GM12873 (cell line): ENCODE measurements at regions not wholly inside any gene's neighbourhood (a gene's known extent, or its start where the extent isn't known, plus 50 kb on each side); places are given as distances from the start of the nearest gene placed in this dataset.

Experiments
- TF ChIP-seq, protein P1 (sequence below): IDR thresholded peaks from 2 replicates; pipeline ENCODE4 v1.5.1; 2012; ENCODE audit warnings: low read depth, mild to moderate bottlenecking, moderate library complexity, low read length, control low read depth; ENCODE audit not compliant: insufficient read depth; ENCODE audit errors: missing control alignments

- TF ChIP-seq, protein P1, sequence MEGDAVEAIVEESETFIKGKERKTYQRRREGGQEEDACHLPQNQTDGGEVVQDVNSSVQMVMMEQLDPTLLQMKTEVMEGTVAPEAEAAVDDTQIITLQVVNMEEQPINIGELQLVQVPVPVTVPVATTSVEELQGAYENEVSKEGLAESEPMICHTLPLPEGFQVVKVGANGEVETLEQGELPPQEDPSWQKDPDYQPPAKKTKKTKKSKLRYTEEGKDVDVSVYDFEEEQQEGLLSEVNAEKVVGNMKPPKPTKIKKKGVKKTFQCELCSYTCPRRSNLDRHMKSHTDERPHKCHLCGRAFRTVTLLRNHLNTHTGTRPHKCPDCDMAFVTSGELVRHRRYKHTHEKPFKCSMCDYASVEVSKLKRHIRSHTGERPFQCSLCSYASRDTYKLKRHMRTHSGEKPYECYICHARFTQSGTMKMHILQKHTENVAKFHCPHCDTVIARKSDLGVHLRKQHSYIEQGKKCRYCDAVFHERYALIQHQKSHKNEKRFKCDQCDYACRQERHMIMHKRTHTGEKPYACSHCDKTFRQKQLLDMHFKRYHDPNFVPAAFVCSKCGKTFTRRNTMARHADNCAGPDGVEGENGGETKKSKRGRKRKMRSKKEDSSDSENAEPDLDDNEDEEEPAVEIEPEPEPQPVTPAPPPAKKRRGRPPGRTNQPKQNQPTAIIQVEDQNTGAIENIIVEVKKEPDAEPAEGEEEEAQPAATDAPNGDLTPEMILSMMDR = no peak
These were observed 1158.6 kb downstream of the CDH12 start for GRCh38 chr5:21694567-21694966.

DNA sequence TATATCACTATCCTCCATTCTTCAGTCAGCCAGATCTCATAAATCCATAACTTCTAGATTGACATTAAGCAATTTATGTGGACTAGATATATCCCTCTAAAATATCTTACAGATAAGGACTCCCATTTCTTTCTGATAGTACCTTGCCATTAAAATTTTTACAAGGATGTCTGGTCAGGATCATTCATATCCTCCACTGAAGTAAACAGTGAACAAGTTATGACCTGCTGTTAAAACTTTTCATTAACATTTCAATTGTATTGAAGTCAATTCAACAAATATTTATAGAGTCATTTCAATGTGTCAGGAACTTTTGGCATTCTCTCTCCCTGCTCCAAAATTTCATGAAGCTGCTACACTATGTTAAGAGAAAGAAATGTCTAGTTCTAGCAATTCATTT lies 1159.6 kb downstream of the CDH12 start:
- TF ChIP-seq, protein P1 = no peak

DNA sequence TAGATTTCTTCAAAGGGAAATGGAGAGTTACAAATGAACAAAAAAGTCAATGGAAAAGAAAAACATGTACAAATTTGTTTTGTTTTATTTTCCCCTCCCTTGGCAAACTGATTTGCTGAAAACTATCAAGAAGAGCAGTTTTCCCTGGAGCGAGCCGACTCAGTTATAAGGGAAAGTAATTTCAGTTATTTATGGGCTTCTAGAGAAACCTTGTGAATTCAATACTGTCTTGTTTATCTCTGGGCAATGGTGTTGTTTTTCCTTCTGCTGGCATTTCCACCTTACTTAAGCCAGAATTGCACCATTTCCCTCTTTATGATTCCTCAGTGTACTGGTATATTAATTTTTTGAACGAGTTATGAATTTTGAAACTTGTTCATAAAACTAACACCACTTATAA lies 1163.6 kb downstream of the CDH12 start:
- TF ChIP-seq, protein P1 = no peak

DNA sequence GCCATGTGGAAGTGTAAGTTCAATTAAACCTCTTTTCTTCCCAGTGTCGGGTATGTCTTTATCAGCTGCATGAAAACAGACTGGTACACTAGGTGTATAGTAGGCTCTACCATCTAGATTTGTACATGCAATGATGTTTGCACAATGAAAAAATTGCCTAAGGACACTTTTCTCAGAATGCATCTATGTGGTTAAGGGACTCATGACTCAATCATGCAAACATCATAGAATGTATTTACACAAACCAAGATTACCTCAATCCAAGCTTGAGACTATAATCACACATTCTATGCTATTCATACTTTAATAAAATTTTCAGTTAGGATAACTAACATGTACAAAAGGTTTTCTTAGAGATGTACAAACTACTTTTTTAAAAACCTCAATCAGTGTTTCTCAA lies 1164.5 kb downstream of the CDH12 start:
- TF ChIP-seq, protein P1 = no peak

GRCh38 chr5:21687621-21688020 lies 1165.5 kb downstream of the CDH12 start:
- TF ChIP-seq, protein P1 = no peak

DNA sequence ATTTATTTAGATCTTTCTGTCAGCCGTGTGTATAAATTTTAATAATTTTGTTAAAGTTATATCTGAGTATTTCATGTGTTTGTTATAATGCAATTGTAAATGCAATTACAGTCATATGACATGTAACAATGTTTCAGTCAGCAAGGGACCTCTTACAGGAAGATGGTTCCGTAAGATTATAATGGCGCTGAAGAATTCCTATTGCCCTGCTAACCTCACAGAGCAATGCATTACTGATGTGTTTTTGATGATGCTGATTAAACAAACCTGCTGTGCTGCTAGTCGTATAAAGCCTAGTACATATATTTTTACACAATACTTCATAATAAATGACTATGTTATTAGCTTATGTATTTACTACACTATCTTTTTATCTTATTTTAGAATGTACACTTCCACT lies 1166.4 kb downstream of the CDH12 start:
- TF ChIP-seq, protein P1 = no peak

DNA sequence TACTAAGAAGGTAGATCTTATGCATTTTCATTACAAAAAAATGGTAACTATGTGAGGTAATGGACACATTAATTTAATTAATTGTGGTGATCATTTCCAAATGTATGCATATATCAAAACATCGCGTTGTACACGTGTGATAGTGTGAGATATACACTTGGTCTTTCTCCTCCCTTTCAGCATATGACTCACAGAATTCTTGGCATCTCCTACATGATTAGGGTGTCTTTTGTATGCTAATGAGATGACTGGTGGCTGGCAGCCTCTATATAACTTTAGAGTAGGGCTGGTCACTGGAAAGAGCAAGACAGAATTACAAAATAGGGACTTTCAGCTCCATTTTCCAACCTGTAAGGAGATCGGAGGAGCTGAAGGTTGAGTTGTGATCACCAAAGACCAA lies 1167.6 kb downstream of the CDH12 start:
- TF ChIP-seq, protein P1 = no peak
